ENCODE measurements at regions not wholly inside any gene's neighbourhood (a gene's known extent, or its start where the extent isn't known, plus 50 kb on each side); places are given as distances from the start of the nearest gene placed in this dataset.

DNA sequence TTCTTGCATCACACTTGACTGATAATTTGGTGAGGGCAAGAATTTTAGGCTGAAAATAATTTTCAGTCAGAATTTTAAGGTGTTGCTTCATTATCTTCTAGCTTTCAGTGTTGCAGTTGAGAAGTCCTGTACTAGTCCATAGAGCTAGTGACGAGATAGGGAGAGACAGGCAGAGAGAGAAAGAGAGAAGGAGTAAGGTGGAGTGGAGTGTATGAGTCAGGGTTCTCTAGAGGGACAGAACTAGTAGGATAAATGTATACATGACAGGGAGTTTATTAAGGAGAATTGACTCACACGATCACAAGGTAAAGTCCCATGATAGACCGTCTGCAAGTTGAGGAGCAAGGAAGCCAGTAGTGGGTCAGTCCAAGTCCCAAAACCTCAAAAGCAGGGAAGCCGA is 127.2 kb downstream of the UTP18 start:
- H3K36me3 ChIP-seq = no peaks in the 10 kb centered on the region
- TF ChIP-seq, protein P1, sequence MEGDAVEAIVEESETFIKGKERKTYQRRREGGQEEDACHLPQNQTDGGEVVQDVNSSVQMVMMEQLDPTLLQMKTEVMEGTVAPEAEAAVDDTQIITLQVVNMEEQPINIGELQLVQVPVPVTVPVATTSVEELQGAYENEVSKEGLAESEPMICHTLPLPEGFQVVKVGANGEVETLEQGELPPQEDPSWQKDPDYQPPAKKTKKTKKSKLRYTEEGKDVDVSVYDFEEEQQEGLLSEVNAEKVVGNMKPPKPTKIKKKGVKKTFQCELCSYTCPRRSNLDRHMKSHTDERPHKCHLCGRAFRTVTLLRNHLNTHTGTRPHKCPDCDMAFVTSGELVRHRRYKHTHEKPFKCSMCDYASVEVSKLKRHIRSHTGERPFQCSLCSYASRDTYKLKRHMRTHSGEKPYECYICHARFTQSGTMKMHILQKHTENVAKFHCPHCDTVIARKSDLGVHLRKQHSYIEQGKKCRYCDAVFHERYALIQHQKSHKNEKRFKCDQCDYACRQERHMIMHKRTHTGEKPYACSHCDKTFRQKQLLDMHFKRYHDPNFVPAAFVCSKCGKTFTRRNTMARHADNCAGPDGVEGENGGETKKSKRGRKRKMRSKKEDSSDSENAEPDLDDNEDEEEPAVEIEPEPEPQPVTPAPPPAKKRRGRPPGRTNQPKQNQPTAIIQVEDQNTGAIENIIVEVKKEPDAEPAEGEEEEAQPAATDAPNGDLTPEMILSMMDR (IDR thresholded peaks at IDR 0.05) = no peak
- no peak for TF ChIP-seq POLR2A (IDR thresholded peaks at IDR 0.05)
- H3K4me3 ChIP-seq = no peak overlapping the region
- H3K27ac ChIP-seq = no peak overlapping the region
- intact Hi-C loops (cut with DNase I; ENCODE audit: low total_unique reads) = no loop called here
- DNase-seq = no peak
- no peaks in the 10 kb centered on the region for H3K4me1 ChIP-seq
- H3K27me3 ChIP-seq = no peaks in the 10 kb centered on the region
- no peaks in the 10 kb centered on the region for H3K9me3 ChIP-seq

DNA sequence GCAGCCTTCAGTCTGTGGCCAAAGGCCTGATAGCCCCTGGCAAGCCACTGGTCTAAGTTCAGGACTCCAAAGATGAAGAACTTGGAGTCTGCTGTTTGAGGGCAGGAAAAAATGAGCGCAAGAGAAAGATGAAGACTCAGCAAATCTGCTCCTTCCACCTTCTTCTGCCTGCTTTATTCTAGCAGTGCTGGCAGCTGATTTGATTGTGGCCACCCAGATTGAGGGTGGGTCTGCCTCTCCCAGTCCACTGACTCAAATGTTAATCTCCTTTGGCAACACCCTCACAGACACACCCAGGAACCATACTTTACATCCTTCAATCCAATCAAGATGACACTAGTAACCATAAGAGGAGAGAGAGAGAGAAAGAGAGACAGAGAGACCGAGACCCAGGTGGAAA is 127.6 kb downstream of the UTP18 start:
- no peak for DNase-seq
- Histone ChIP-seq H3K36me3 (no peaks in the 10 kb centered on the region), H3K9me3 (no peaks in the 10 kb centered on the region), H3K4me3 (no peak overlapping the region), H3K27me3 (no peaks in the 10 kb centered on the region), H3K4me1 (no peaks in the 10 kb centered on the region), H3K27ac (no peak overlapping the region)
- intact Hi-C loops (cut with DNase I; ENCODE audit: low total_unique reads) = no loop called here
- TF ChIP-seq, protein P1 (IDR thresholded peaks at IDR 0.05) = no peak
- TF ChIP-seq POLR2A (IDR thresholded peaks at IDR 0.05) = no peak

DNA sequence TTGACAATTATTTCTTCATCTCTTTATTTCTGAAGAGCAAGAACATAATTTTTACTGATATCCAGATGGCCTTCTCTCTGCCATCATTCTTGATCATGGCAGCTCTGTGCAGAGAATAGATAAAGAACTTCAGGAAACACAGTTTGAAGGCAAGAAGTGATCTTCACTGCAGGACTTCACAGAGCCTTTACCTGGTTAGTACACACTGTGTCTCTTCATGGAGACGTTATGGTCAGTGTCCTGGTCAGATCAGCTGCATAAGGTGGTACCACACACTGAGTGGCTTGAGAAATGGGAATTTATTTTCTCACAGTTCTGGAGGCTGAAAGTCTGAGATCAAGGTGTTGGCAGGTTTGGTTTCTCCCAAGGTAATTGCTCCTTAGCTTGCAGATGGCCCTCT is 129.5 kb downstream of the UTP18 start:
- Histone ChIP-seq H3K36me3 (no peaks in the 10 kb centered on the region), H3K4me3 (no peak overlapping the region), H3K9me3 (no peaks in the 10 kb centered on the region), H3K27ac (no peak overlapping the region), H3K27me3 (no peaks in the 10 kb centered on the region), H3K4me1 (no peaks in the 10 kb centered on the region)
- DNase-seq = no peak
- intact Hi-C loops (cut with DNase I; ENCODE audit: low total_unique reads) = no loop called here
- TF ChIP-seq POLR2A (IDR thresholded peaks at IDR 0.05) = no peak
- TF ChIP-seq, protein P1 (IDR thresholded peaks at IDR 0.05) = no peak

DNA sequence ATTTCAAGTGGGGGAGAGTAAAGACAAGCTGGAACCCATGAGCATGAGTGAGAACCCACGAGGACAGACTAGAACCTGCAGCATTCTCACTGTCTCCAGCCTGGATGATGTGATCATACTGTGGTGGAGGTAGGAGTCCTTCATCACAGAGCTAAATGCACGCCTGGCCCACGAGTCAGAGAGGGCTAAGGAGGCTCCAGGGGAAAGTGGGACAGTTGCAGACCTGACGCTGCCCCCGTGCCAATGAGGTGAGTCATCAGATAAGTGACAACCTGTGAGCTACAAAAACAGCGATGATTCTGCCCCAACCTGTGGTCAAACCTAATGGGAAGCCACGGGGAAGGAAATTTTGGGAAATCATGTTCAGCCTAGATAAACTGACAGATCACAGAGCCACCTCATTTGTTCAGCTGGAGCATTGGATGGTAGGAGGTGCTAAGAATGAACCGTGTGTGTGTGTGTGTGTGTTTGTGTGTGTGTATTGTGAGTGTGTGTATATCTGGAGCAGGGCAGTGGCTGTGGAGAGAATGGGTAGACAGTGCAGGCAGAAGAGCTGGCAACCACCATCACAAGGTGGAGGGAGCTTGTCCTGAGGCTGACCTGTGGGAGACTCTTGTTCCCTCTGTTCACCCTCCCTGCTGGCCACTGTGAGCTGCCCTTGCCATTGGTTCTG is 131.8 kb downstream of the UTP18 start:
- no peak overlapping the region for H3K27ac ChIP-seq
- H3K27me3 ChIP-seq = no peaks in the 10 kb centered on the region
- no peak overlapping the region for H3K4me3 ChIP-seq
- TF ChIP-seq POLR2A (IDR thresholded peaks at IDR 0.05) = no peak
- TF ChIP-seq, protein P1 (IDR thresholded peaks at IDR 0.05) = no peak
- intact Hi-C loops (cut with DNase I; ENCODE audit: low total_unique reads) = no loop called here
- no peaks in the 10 kb centered on the region for H3K36me3 ChIP-seq
- no peaks in the 10 kb centered on the region for H3K4me1 ChIP-seq
- no peaks in the 10 kb centered on the region for H3K9me3 ChIP-seq
- no peak for DNase-seq

DNA sequence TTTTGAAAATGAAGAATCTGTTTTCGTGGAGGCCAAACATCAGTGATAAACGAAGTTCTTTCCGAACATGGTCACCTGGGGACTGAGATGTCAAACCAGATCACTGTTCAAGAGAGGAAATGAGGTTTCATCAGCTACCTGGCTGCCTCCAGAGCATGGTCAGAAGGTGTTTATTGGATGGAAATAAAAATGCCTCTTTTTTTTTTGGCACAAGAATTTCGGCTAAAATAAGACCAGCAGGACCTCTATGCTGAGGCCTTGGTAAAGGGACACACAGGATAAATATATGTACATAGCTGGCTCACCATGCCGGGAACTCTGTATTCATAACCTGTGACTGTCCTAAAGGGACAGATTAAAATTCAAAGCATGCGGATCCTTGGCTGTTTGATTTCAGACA is 135.3 kb downstream of the UTP18 start:
- TF ChIP-seq, protein P1 (IDR thresholded peaks at IDR 0.05) = no peak
- no peak for TF ChIP-seq POLR2A (IDR thresholded peaks at IDR 0.05)
- Histone ChIP-seq H3K36me3 (no peaks in the 10 kb centered on the region), H3K27ac (no peak overlapping the region), H3K9me3 (no peaks in the 10 kb centered on the region), H3K4me1 (no peaks in the 10 kb centered on the region), H3K27me3 (no peaks in the 10 kb centered on the region), H3K4me3 (no peak overlapping the region)
- intact Hi-C loops (cut with DNase I; ENCODE audit: low total_unique reads) = no loop called here
- no peak for DNase-seq

Data from uterus (tissue), 3 donors.